Loucy (cell line): ENCODE measurements at regions not wholly inside any gene's neighbourhood (a gene's known extent, or its start where the extent isn't known, plus 50 kb on each side); places are given as distances from the start of the nearest gene placed in this dataset.
A peak's percentile ranks its signal among the peaks of the same experiment; 100 is the strongest.

Experiments used
- H2AFZ ChIP-seq: fragments of 200-600 bp; sonication (generic); 2 replicates; pipeline ENCODE4 v1.6.0; 2016; ENCODE audit warnings: antibody characterized with exemption, mild to moderate bottlenecking, low read length, moderate library complexity
- H3F3A ChIP-seq: fragments of 200-600 bp; 2 replicates; pipeline ENCODE4 v1.6.0; 2016; ENCODE audit warnings: antibody characterized with exemption, low read depth, mild to moderate bottlenecking
- H3K27me3 ChIP-seq: fragments of 200-600 bp; sonication (generic); 2 replicates; pipeline ENCODE4 v1.6.1; 2014; ENCODE audit warnings: low read length, mild to moderate bottlenecking; ENCODE audit not compliant: insufficient read depth, poor library complexity, severe bottlenecking
- H3K36me3 ChIP-seq: fragments of 200-600 bp; sonication (generic); 2 replicates; pipeline ENCODE4 v1.6.1; 2016; ENCODE audit warnings: low read length; ENCODE audit not compliant: insufficient read depth
- H3K4me1 ChIP-seq: fragments of 200-600 bp; sonication (generic); 2 replicates; pipeline ENCODE4 v1.5.1; 2014; ENCODE audit warnings: low read length, mild to moderate bottlenecking; ENCODE audit not compliant: insufficient read depth, poor library complexity, severe bottlenecking
- H3K4me2 ChIP-seq: fragments of 200-600 bp; sonication (generic); 2 replicates; pipeline ENCODE4 v1.6.0; 2014; ENCODE audit warnings: antibody characterized with exemption, low read length, low read depth, mild to moderate bottlenecking; ENCODE audit not compliant: poor library complexity, severe bottlenecking
- H3K4me3 ChIP-seq: fragments of 200-600 bp; sonication (generic); 2 replicates; pipeline ENCODE4 v1.5.1; 2014; ENCODE audit warnings: low read length, mild to moderate bottlenecking, mixed read lengths; ENCODE audit not compliant: poor library complexity, severe bottlenecking
- H3K79me2 ChIP-seq: fragments of 200-600 bp; sonication (generic); 2 replicates; pipeline ENCODE4 v1.6.1; 2014; ENCODE audit warnings: low read length; ENCODE audit not compliant: insufficient read depth
- H3K9ac ChIP-seq: fragments of 200-600 bp; sonication (generic); 2 replicates; pipeline ENCODE4 v1.6.0; 2014; ENCODE audit warnings: mild to moderate bottlenecking, low read depth, low read length, moderate library complexity; ENCODE audit not compliant: poor library complexity, severe bottlenecking
- H3K9me2 ChIP-seq: fragments of 200-600 bp; sonication (generic); replicated peaks from 2 replicates; pipeline ENCODE4 v1.6.1; 2016; ENCODE audit warnings: low read depth, low read length, mixed read lengths
- H3K9me3 ChIP-seq: fragments of 200-600 bp; sonication (generic); 2 replicates; pipeline ENCODE4 v1.6.1; 2014; ENCODE audit warnings: mild to moderate bottlenecking, antibody characterized with exemption, low read length, low read depth; ENCODE audit not compliant: insufficient read depth
- H4K20me1 ChIP-seq: fragments of 200-600 bp; sonication (generic); 2 replicates; pipeline ENCODE4 v1.6.0; 2014; ENCODE audit warnings: antibody characterized with exemption, low read length, mild to moderate bottlenecking; ENCODE audit not compliant: insufficient read depth, poor library complexity, severe bottlenecking
- CTCF ChIP-seq: fragments of 200-600 bp; sonication (generic); conservative IDR thresholded peaks from 2 replicates; pipeline ENCODE4 v1.5.1; 2014; ENCODE audit warnings: mild to moderate bottlenecking, antibody characterized with exemption, low read length
- EZH2phosphoT487 ChIP-seq: fragments of 200-600 bp; IDR thresholded peaks from 2 replicates; pipeline ENCODE4 v1.6.1; 2018; ENCODE audit warnings: antibody characterized with exemption, mild to moderate bottlenecking, moderate library complexity, borderline replicate concordance

- Histone ChIP-seq H2AFZ (no peak overlapping the region), H3K4me2 (peak overlapping the region; percentile 62)
These were observed 587.3 kb downstream of the PTPRC start for GRCh38 chr1:199226163-199226562.

GRCh38 chr1:199242147-199242546, 603.3 kb downstream of the PTPRC start:
- TF ChIP-seq EZH2phosphoT487 (no peak), CTCF (no peak)
- Histone ChIP-seq H3K9me3 (no peaks in the 10 kb centered on the region), H3K9ac (no peak overlapping the region), H3F3A (no peaks in the 10 kb centered on the region), H3K79me2 (peaks cover 6% of the 10 kb centered on the region; the same call in 1 of the 2 replicates), H2AFZ (peak overlapping the region; percentile 77), H3K4me2 (no peak overlapping the region), H3K36me3 (no peaks in the 10 kb centered on the region), H3K9me2 (no peaks in the 10 kb centered on the region), H3K4me3 (no peak overlapping the region), H3K4me1 (peaks cover 21% of the 10 kb centered on the region), H3K27me3 (no peaks in the 10 kb centered on the region), H4K20me1 (no peaks in the 10 kb centered on the region)

More at GRCh38 chr1:199226163-199226562, 587.3 kb downstream of the PTPRC start:
- Histone ChIP-seq H3K4me3 (peak overlapping the region; percentile 46), H3F3A (no peaks in the 10 kb centered on the region), H4K20me1 (no peaks in the 10 kb centered on the region), H3K79me2 (no peaks in the 10 kb centered on the region), H3K9ac (no peak overlapping the region), H3K9me2 (no peaks in the 10 kb centered on the region), H3K4me1 (peaks cover 29% of the 10 kb centered on the region), H3K36me3 (no peaks in the 10 kb centered on the region), H3K9me3 (no peaks in the 10 kb centered on the region), H3K27me3 (no peaks in the 10 kb centered on the region)
- TF ChIP-seq EZH2phosphoT487 (no peak), CTCF (no peak)

GRCh38 chr1:199242601-199243000, 603.8 kb downstream of the PTPRC start:
- Histone ChIP-seq H3F3A (no peaks in the 10 kb centered on the region), H3K79me2 (peaks cover 6% of the 10 kb centered on the region; the same call in 1 of the 2 replicates), H3K36me3 (no peaks in the 10 kb centered on the region), H3K9me2 (no peaks in the 10 kb centered on the region), H3K9me3 (no peaks in the 10 kb centered on the region), H3K27me3 (no peaks in the 10 kb centered on the region), H4K20me1 (no peaks in the 10 kb centered on the region), H3K4me1 (peaks cover 21% of the 10 kb centered on the region), H3K4me3 (no peak overlapping the region), H3K9ac (no peak overlapping the region), H2AFZ (peak overlapping the region; percentile 77; the same call in 1 of the 2 replicates), H3K4me2 (no peak overlapping the region)
- TF ChIP-seq EZH2phosphoT487 = no peak
- no peak for TF ChIP-seq CTCF
